H9 (cell line): ENCODE measurements at regions not wholly inside any gene's neighbourhood (a gene's known extent, or its start where the extent isn't known, plus 50 kb on each side); places are given as distances from the start of the nearest gene placed in this dataset.
"Not testable (repeated sequence)": the region's sequence is repeated elsewhere in the genome, so short reads cannot be mapped to it uniquely, and the experiment has no call there.

Experiments used
- DNase-seq: peaks from one replicate; pipeline ENCODE4 v3.0.0-alpha.2; 2017
- H2AFZ ChIP-seq: one replicate; pipeline ENCODE4 v1.6.1; 2013; ENCODE audit warnings: mild to moderate bottlenecking, low read length, control low read depth, moderate library complexity
- H2AK5ac ChIP-seq: 2 replicates; pipeline ENCODE4 v1.6.1; 2013; ENCODE audit warnings: low read length, control low read depth, mixed read lengths; ENCODE audit not compliant: insufficient read length
- H2BK120ac ChIP-seq: one replicate; pipeline ENCODE4 v1.6.1; 2013; ENCODE audit warnings: low read depth, mild to moderate bottlenecking, low read length, control low read depth, inconsistent platforms; ENCODE audit not compliant: poor library complexity, severe bottlenecking
- H2BK12ac ChIP-seq: 2 replicates; pipeline ENCODE4 v1.6.1; 2013; ENCODE audit warnings: low read length, control low read depth, mixed read lengths, low read depth; ENCODE audit not compliant: insufficient read length
- H2BK15ac ChIP-seq: 2 replicates; pipeline ENCODE4 v1.6.1; 2013; ENCODE audit warnings: low read depth, low read length, control low read depth
- H2BK20ac ChIP-seq: one replicate; pipeline ENCODE4 v1.6.1; 2013; ENCODE audit warnings: low read depth, mild to moderate bottlenecking, low read length, control low read depth, inconsistent platforms; ENCODE audit not compliant: poor library complexity, severe bottlenecking
- H2BK5ac ChIP-seq: 2 replicates; pipeline ENCODE4 v1.6.1; 2013; ENCODE audit warnings: low read length, control low read depth, mixed read lengths; ENCODE audit not compliant: insufficient read length
- H3K14ac ChIP-seq: 2 replicates; pipeline ENCODE4 v1.6.1; 2013; ENCODE audit warnings: low read length, control low read depth; ENCODE audit not compliant: insufficient read depth
- H3K18ac ChIP-seq: 2 replicates; pipeline ENCODE4 v1.6.1; 2013; ENCODE audit warnings: low read depth, mild to moderate bottlenecking, mixed read lengths, low read length, control low read depth; ENCODE audit not compliant: insufficient read length
- H3K23ac ChIP-seq: 2 replicates; pipeline ENCODE4 v1.6.1; 2013; ENCODE audit warnings: low read length, control low read depth, mixed read lengths, low read depth; ENCODE audit not compliant: insufficient read length
- H3K23me2 ChIP-seq: 2 replicates; pipeline ENCODE4 v1.6.1; 2013; ENCODE audit warnings: low read depth, mild to moderate bottlenecking, mixed read lengths, low read length, control low read depth; ENCODE audit not compliant: insufficient read length, poor library complexity, severe bottlenecking
- H3K27ac ChIP-seq: 2 replicates; pipeline ENCODE4 v1.5.1; 2013; ENCODE audit warnings: low read length, control low read depth, mixed read lengths, low read depth; ENCODE audit not compliant: insufficient read length
- H3K27me3 ChIP-seq: 2 replicates; pipeline ENCODE4 v1.6.1; 2013; ENCODE audit warnings: low read length, control low read depth, inconsistent platforms; ENCODE audit not compliant: insufficient read depth
- H3K4ac ChIP-seq: 2 replicates; pipeline ENCODE4 v1.6.1; 2013; ENCODE audit warnings: low read depth, mild to moderate bottlenecking, control low read depth, inconsistent platforms, low read length, moderate library complexity
- H3K4me1 ChIP-seq: 2 replicates; pipeline ENCODE4 v1.6.1; 2013; ENCODE audit warnings: low read length, control low read depth, inconsistent platforms; ENCODE audit not compliant: insufficient read depth
- H3K4me2 ChIP-seq: 2 replicates; pipeline ENCODE4 v1.6.1; 2013; ENCODE audit warnings: low read length, control low read depth, mixed read lengths; ENCODE audit not compliant: insufficient read length, insufficient read depth
- H3K56ac ChIP-seq: 2 replicates; pipeline ENCODE4 v1.6.1; 2013; ENCODE audit warnings: low read depth, mild to moderate bottlenecking, mixed read lengths, low read length, control low read depth; ENCODE audit not compliant: insufficient read length
- H3K79me1 ChIP-seq: 2 replicates; pipeline ENCODE4 v1.6.1; 2013; ENCODE audit warnings: low read depth, mild to moderate bottlenecking, moderate library complexity, low read length, control low read depth, inconsistent platforms; ENCODE audit not compliant: insufficient read depth, poor library complexity, severe bottlenecking
- H3K79me2 ChIP-seq: 2 replicates; pipeline ENCODE4 v1.6.1; 2013; ENCODE audit warnings: low read length, control low read depth, inconsistent platforms; ENCODE audit not compliant: insufficient read depth
- H3K9ac ChIP-seq: 2 replicates; pipeline ENCODE4 v1.6.1; 2013; ENCODE audit warnings: low read length, control low read depth, mixed read lengths; ENCODE audit not compliant: insufficient read length; ENCODE audit errors: extremely low read depth
- H3K9me3 ChIP-seq: one replicate; pipeline ENCODE4 v1.6.1; 2013; ENCODE audit warnings: low read depth, low read length, inconsistent platforms; ENCODE audit not compliant: control insufficient read depth
- H3T11ph ChIP-seq: one replicate; pipeline ENCODE4 v1.6.1; 2013; ENCODE audit warnings: mild to moderate bottlenecking, low read length, control low read depth, inconsistent platforms
- H4K20me1 ChIP-seq: one replicate; pipeline ENCODE4 v1.6.1; 2013; ENCODE audit not compliant: control insufficient read depth, insufficient read length, insufficient read depth
- H4K5ac ChIP-seq: 2 replicates; pipeline ENCODE4 v1.6.1; 2013; ENCODE audit warnings: low read depth, mild to moderate bottlenecking, mixed read lengths, low read length, control low read depth; ENCODE audit not compliant: insufficient read length
- H4K8ac ChIP-seq: replicated peaks from 2 replicates; pipeline ENCODE4 v1.6.1; 2013; ENCODE audit warnings: low read length, control low read depth, mixed read lengths, low read depth; ENCODE audit not compliant: insufficient read length
- H4K91ac ChIP-seq: 2 replicates; pipeline ENCODE4 v1.6.1; 2013; ENCODE audit warnings: low read depth, mild to moderate bottlenecking, moderate library complexity, mixed read lengths, low read length, control low read depth; ENCODE audit not compliant: insufficient read length
- H3K27ac Mint-ChIP-seq, 3 experiments: 2 replicates in 2 of 3; 3 replicates in 1 of 3; pipeline ENCODE4 v1.8.0; 2020 to 2021; ENCODE audit warnings: mixed read lengths in 3 of 3, mild to moderate bottlenecking in 1 of 3, moderate library complexity in 1 of 3
- H3K27me3 Mint-ChIP-seq: 2 replicates; pipeline ENCODE4 v1.8.0; 2021; ENCODE audit warnings: low read depth, mild to moderate bottlenecking, moderate library complexity, mixed read lengths
- H3K36me3 Mint-ChIP-seq, 3 experiments: 2 replicates in 2 of 3; 3 replicates in 1 of 3; pipeline ENCODE4 v1.8.0; 2020 to 2021; ENCODE audit warnings: low read depth in 3 of 3, mixed read lengths in 3 of 3; ENCODE audit not compliant: insufficient read depth in 1 of 3
- H3K4me1 Mint-ChIP-seq, 2 experiments: 2 replicates each; pipeline ENCODE4 v1.8.0; 2020; ENCODE audit warnings: mixed read lengths in 2 of 2
- H3K4me3 Mint-ChIP-seq, 2 experiments: 2 replicates in 1 of 2; 3 replicates in 1 of 2; pipeline ENCODE4 v1.8.0; 2020 to 2021; ENCODE audit warnings: mild to moderate bottlenecking in 2 of 2, mixed read lengths in 2 of 2, moderate library complexity in 1 of 2
- H3K9me3 Mint-ChIP-seq, 2 experiments: 2 replicates in 1 of 2; 3 replicates in 1 of 2; pipeline ENCODE4 v1.8.0; 2020; ENCODE audit warnings: mild to moderate bottlenecking in 2 of 2, mixed read lengths in 2 of 2, moderate library complexity in 1 of 2
- CTCF ChIP-seq: fragments of 200-600 bp; sonication (generic); conservative IDR thresholded peaks from 3 replicates; pipeline ENCODE4 v1.8.0; 2021; ENCODE audit warnings: antibody characterized with exemption, mild to moderate bottlenecking
- WGBS: extraction: QIAGEN DNeasy Blood & Tissue Kit; methylation state at CpG from one replicate; pipeline ENCODE4 v1.1.7; 2013; ENCODE audit warnings: missing lambda C conversion rate, low lambda C conversion rate, mixed read lengths; ENCODE audit not compliant: insufficient read length; ENCODE audit errors: extremely low coverage; 5-methylcytosine and 5-hydroxymethylcytosine counted together

- WGBS, result no CpG with 5 or more reads among the region's 22 CpGs
- Histone ChIP-seq H3T11ph (no peak overlapping the region), H3K4me1 (no peaks in the 10 kb centered on the region; the same call in 1 of the 2 replicates), H3K79me2 (no peaks in the 10 kb centered on the region), H2BK120ac (no peak overlapping the region), H3K4me2 (no peak overlapping the region), H2BK20ac (no peak overlapping the region), H3K23ac (no peak overlapping the region), H2BK12ac (no peak overlapping the region), H3K14ac (no peak overlapping the region), H3K56ac (no peak overlapping the region), H4K91ac (no peak overlapping the region), H2BK15ac (no peak overlapping the region), H2AFZ (no peak overlapping the region), H2AK5ac (no peak overlapping the region), H4K5ac (no peak overlapping the region), H3K27ac (no peak overlapping the region), H3K23me2 (no peaks in the 10 kb centered on the region), H3K4ac (no peak overlapping the region), H2BK5ac (no peak overlapping the region), H4K8ac (no peak overlapping the region), H4K20me1 (no peaks in the 10 kb centered on the region), H3K9ac (no peak overlapping the region), H3K27me3 (no peaks in the 10 kb centered on the region), H3K79me1 (no peaks in the 10 kb centered on the region), H3K18ac (no peak overlapping the region), H3K9me3 (no peaks in the 10 kb centered on the region)
- Mint-ChIP-seq H3K9me3 (no peaks in the 10 kb centered on the region; a peak in 2 of 5 replicates), H3K27ac (peak overlapping the region in 2 of 3 experiments; percentile 42 to 83; a peak in 2 of 7 replicates), H3K36me3 (no peaks in the 10 kb centered on the region; a peak in 1 of 7 replicates), H3K4me1 (peaks cover 26 to 27% of the 10 kb centered on the region in 2 experiments), H3K4me3 (no peak overlapping the region), H3K27me3 (peaks cover 19% of the 10 kb centered on the region)
- peak; percentile 28 for DNase-seq
- no peak for TF ChIP-seq CTCF
Observed at GRCh38 chr6:4660377-4661321, 115.6 kb upstream of the CDYL start.

- WGBS, result no CpG with 5 or more reads among the region's 2 CpGs
- Mint-ChIP-seq H3K27me3 (peaks cover 13% of the 10 kb centered on the region), H3K4me1 (peaks cover 36% of the 10 kb centered on the region in 2 experiments)
- not testable (repeated sequence) for H2BK15ac ChIP-seq, H3K79me1 ChIP-seq, H2AFZ ChIP-seq, H3K9me3 ChIP-seq, H4K5ac ChIP-seq, H3T11ph ChIP-seq, H3K9ac ChIP-seq, H4K20me1 ChIP-seq, H3K14ac ChIP-seq, H3K27me3 ChIP-seq, H3K4me3 Mint-ChIP-seq, H3K27ac ChIP-seq, H2BK20ac ChIP-seq, H3K4me2 ChIP-seq, H2BK120ac ChIP-seq, H3K4ac ChIP-seq, H4K8ac ChIP-seq, H3K27ac Mint-ChIP-seq, H2BK12ac ChIP-seq, H2BK5ac ChIP-seq, H4K91ac ChIP-seq, H3K23ac ChIP-seq, H2AK5ac ChIP-seq, H3K56ac ChIP-seq, H3K23me2 ChIP-seq, H3K18ac ChIP-seq, H3K36me3 Mint-ChIP-seq, H3K79me2 ChIP-seq, H3K4me1 ChIP-seq, H3K9me3 Mint-ChIP-seq
- DNase-seq, result peak; percentile 9
Observed at GRCh38 chr6:4659719-4660118, 116.5 kb upstream of the CDYL start.
